ENCODE measurements at regions not wholly inside any gene's neighbourhood (a gene's known extent, or its start where the extent isn't known, plus 50 kb on each side); places are given as distances from the start of the nearest gene placed in this dataset.
"Not testable (repeated sequence)": the region's sequence is repeated elsewhere in the genome, so short reads cannot be mapped to it uniquely, and the experiment has no call there.

DNA sequence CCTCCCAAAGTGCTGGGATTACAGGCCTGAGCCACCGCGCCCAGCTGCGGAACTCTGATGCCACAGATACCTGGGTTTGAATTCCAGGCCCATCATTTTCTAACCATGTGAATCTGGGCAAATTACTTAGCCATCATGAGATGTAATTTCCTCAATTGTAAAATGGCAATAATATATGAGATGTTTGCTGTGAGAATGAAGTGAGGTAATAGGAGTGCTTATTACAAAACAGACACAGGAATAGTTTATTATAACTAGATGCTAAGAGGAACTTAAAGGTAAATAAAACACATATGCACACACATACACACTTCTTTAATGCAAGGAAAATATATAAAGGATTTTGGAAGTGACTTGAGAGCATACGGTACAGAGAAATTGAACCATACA is 64.7 kb upstream of the TNIK start:
- no peak overlapping the region for H3K4me3 ChIP-seq (ENCODE audit: low read depth, low read length)
- TF ChIP-seq, protein P1, sequence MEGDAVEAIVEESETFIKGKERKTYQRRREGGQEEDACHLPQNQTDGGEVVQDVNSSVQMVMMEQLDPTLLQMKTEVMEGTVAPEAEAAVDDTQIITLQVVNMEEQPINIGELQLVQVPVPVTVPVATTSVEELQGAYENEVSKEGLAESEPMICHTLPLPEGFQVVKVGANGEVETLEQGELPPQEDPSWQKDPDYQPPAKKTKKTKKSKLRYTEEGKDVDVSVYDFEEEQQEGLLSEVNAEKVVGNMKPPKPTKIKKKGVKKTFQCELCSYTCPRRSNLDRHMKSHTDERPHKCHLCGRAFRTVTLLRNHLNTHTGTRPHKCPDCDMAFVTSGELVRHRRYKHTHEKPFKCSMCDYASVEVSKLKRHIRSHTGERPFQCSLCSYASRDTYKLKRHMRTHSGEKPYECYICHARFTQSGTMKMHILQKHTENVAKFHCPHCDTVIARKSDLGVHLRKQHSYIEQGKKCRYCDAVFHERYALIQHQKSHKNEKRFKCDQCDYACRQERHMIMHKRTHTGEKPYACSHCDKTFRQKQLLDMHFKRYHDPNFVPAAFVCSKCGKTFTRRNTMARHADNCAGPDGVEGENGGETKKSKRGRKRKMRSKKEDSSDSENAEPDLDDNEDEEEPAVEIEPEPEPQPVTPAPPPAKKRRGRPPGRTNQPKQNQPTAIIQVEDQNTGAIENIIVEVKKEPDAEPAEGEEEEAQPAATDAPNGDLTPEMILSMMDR (conservative IDR thresholded peaks at IDR 0.05; ENCODE audit: low read depth, low read length) = no peak
- no peak for DNase-seq (ENCODE audit: low read depth)

GRCh38 chr3:171522651-171523050 is 62.4 kb upstream of the TNIK start:
- no peak for DNase-seq (ENCODE audit: low read depth)
- H3K4me3 ChIP-seq (ENCODE audit: low read depth, low read length) = no peak overlapping the region
- TF ChIP-seq, protein P1 (conservative IDR thresholded peaks at IDR 0.05; ENCODE audit: low read depth, low read length) = no peak

DNA sequence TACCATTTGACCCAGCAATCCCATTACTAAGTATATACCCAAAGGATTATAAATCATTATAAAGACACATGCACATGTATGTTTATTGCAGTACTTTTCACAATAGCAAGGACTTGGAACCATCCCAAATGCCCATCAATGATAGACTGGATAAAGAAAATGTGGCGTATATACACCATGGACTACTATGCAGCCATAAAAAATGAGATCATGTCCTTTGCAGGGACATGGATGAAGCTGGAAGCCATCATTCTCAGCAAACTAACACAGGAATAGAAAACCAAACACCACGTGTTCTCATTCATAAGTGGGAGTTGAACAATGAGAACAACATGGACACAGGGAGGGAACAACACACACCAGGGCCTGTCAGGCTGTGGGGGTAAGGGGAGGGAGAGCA is 59.2 kb upstream of the TNIK start:
- not testable (repeated sequence) for H3K4me3 ChIP-seq (ENCODE audit: low read depth, low read length); DNase-seq (ENCODE audit: low read depth)

- no peak for DNase-seq (ENCODE audit: low read depth)
These were observed 56.6 kb upstream of the TNIK start for GRCh38 chr3:171516765-171517164.

GRCh38 chr3:171514466-171514865 is 54.3 kb upstream of the TNIK start:
- TF ChIP-seq, protein P1 (conservative IDR thresholded peaks at IDR 0.05; ENCODE audit: low read depth, low read length) = peak; percentile 29
- no peak for DNase-seq (ENCODE audit: low read depth)
- no peak overlapping the region for H3K4me3 ChIP-seq (ENCODE audit: low read depth, low read length)

More at GRCh38 chr3:171516765-171517164, 56.6 kb upstream of the TNIK start:
- TF ChIP-seq, protein P1 (conservative IDR thresholded peaks at IDR 0.05; ENCODE audit: low read depth, low read length) = no peak
- H3K4me3 ChIP-seq (ENCODE audit: low read depth, low read length) = no peak overlapping the region

GRCh38 chr3:171511450-171511849 is 51.2 kb upstream of the TNIK start:
- no peak for DNase-seq (ENCODE audit: low read depth)
- H3K4me3 ChIP-seq (ENCODE audit: low read depth, low read length) = no peak overlapping the region
- TF ChIP-seq, protein P1 (conservative IDR thresholded peaks at IDR 0.05; ENCODE audit: low read depth, low read length) = no peak
